ENCODE measurements at regions not wholly inside any gene's neighbourhood (a gene's known extent, or its start where the extent isn't known, plus 50 kb on each side); places are given as distances from the start of the nearest gene placed in this dataset.
A peak's percentile ranks its signal among the peaks of the same experiment; 100 is the strongest.
"Not testable (repeated sequence)": the region's sequence is repeated elsewhere in the genome, so short reads cannot be mapped to it uniquely, and the experiment has no call there.

- DNase-seq, result no peak
These were observed 57.6 kb downstream of the PTTG1 start for GRCh38 chr5:160479220-160479619.

DNA sequence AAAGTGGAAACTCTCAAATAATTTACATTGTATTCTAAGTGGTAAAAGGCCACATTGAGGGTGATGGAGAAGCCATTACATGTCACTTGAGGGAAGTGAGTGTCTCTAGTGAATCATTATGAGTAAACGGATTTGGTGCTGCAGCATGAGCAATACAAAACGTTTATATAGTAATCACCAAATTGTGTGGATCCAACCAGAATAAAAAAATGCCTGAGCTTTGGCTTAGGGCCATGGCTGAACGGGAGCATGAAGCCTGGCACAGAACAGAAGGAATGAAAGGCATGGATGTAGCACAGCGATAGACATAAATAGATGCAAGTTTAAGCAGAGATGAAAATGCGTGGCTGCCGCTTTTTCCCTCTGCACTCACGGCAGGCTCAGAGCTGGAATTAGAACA is 58.3 kb downstream of the PTTG1 start:
- no peak for DNase-seq

GRCh38 chr5:160480652-160481051 is 59.0 kb downstream of the PTTG1 start:
- DNase-seq, result no peak

GRCh38 chr5:160484678-160485077 is 63.0 kb downstream of the PTTG1 start:
- DNase-seq, result no peak

DNA sequence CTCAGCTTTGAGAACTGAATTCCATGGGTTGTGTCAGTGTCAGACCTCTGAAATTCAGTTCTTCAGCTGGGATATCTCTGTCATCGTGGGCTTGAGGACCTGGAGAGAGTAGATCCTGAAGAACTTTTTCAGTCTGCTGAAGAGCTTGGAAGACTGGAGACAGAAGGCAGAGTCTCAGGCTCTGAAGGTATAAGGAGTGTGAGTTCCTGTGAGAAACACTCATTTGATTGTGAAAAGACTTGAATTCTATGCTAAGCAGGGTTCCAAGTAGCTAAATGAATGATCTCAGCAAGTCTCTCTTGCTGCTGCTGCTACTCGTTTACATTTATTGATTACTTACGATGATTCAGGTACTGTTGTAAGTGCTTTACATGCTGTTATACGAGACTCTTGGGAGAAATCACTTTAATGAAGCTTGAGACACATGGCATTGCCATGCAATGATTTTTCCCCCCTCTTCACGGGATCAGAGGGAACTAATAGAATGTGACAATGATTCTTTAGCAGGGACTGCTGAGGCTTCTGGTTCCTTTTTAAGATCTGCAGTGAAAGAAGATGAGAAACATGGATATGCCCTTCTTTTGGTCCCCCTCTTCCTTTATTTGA is 63.8 kb downstream of the PTTG1 start:
- DNase-seq, result no peak

- no peak for DNase-seq
These were observed 64.9 kb downstream of the PTTG1 start for GRCh38 chr5:160486573-160486972.

DNA sequence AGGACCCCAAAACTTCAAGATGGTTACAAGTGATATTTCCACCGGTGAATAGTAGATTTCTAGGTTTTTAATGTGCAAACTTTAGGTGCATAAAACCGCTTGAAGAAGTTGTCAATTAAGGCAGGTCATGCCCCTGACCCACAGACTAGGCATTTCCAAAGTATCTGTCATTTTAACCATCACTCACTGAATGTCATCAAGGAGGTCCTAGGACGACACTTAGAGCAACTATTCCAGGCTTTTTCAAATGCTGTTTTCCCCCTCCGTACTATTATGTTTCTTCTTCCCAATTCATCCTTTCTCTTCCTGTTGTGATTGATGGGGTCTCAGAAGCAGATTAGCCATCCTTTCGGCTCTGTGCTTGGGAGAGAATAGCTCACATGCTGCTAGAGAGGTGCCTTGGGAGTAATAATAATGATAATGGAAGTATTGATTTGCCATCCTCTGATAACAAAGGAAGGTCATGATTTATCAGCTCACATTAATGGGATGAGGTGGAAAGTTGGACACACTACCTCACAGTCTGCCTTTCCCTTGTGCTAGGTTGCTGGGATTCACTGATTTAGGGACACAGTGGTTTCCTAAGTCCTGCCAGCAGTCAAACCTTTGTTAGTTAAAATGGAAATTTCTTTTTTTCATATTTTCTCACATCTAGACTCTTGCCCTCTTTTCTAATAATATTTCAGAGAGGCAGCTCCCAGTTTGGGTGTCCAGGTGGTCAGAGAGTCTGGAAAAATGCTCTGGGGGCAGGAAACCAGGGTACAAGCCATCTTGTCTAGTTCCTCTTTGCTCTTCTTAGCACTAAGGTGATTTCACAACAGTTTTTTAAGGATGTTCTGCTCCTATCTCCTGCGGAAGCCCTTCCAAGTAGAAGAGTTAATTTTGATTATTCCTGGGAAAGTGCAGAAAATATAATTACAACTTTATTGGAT is 67.0 kb downstream of the PTTG1 start:
- DNase-seq, result peak in 1 of 2 donors; percentile 10

- peak in 1 of 2 donors; percentile 20 for DNase-seq
These were observed 69.8 kb downstream of the PTTG1 start for GRCh38 chr5:160491438-160491837.

DNA sequence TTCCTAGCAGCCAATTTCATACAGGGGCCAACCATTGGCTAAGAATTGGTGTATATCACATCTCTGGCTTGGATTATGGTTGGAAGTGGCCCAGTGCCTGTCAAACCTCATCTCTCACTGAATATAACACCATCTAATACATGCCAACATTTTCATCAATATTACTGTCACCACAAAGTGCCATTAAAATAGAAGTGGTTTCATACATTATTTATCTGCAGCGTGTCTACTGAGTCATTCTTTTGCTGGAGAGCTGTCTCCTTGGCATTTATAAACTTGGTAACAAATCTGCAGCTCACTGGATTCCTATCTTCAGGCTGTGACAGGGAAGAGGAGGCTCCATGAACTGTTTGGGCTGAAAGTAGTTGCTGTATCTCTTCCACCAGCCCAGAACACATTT is 70.9 kb downstream of the PTTG1 start:
- DNase-seq, result no peak

DNA sequence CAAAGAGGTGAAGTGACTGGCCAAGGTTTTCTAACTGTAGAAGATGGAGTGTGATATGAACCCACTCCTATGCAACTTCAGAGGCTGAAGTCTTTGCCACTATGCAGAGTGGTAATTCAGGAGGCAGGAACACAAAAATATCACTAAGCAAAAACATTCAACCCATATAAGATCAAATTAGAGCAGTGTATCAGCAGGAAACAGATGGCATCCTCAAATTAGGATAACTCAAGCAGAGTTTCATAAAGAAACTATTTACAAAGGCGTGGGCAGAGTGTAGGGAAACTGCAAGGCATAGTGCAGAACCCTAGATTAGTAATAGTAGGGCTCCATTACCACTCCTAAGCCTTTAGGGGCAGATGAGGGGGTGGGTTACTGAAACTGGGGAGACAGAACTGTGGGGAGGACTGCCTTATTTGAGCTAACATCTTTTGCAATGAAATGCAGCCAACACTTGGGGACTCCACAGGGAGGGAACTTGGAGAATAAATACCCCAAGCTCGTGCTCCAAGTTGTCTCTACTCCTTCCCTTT is 72.2 kb downstream of the PTTG1 start:
- DNase-seq, result peak in 1 of 2 donors; percentile 93

DNA sequence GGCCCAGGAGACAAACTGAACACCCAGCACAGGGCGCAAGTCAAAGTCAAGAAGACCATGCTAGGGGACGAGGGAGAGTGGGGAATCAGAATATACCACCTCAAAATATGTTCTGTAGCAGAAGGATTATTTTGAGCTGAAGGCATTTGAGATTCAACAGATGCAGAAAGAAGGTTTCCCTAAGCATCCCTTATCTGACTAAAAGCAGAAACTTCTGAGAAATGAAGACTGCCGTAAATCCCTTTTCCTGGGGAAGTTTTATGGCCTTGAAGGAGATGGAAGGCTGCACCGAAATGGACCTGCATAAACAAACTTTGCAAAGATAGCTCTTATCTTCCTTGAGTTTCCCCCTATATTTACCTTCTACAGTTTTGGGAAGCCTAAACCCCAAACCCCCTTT is 72.8 kb downstream of the PTTG1 start:
- DNase-seq, result no peak

DNA sequence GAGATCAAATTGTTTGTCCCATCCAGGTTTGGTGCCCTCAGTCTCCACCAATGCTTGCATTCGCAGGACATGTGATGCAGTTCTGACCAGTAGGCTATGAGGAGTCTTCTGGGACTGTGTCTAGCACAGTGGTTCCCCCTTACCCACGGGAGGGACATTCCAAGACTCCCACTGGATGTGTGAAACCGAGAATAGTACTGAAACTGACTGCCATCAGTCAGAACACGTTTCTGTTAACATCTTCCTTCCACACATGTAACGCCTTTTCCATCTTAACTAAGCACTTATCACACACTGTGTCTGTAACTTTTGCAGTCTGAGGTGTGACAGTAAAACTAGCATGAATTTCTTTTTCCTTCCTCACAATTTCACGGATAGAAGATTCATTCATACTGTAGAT is 74.7 kb downstream of the PTTG1 start:
- no peak for DNase-seq

DNA sequence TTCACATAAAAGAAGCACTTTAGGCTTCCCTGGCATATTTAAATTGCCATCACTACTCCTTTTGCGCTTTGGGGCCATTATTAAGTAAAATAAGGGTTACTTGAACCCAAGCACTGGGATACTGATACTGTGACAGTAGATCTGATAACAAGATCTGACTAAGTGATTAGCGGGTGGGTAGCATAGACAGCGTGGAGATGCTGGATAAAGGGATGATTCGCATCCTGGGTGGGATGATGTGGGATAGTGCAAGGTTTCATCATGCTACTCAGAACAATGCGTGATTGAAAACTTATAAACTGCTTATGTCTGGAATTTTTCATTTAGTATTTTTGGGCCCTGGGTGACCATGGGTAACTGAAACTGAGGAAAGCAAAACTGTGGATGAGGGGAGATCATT is 75.1 kb downstream of the PTTG1 start:
- DNase-seq, result no peak

GRCh38 chr5:160497878-160498277 is 76.2 kb downstream of the PTTG1 start:
- DNase-seq, result no peak

- not testable (repeated sequence) for DNase-seq
These were observed 76.9 kb downstream of the PTTG1 start for GRCh38 chr5:160498441-160499043.

- DNase-seq, result peak in 1 of 2 donors; percentile 61
These were observed 79.4 kb downstream of the PTTG1 start for GRCh38 chr5:160500786-160501779.

GRCh38 chr5:160504906-160505305 is 83.3 kb downstream of the PTTG1 start:
- DNase-seq, result no peak

DNA sequence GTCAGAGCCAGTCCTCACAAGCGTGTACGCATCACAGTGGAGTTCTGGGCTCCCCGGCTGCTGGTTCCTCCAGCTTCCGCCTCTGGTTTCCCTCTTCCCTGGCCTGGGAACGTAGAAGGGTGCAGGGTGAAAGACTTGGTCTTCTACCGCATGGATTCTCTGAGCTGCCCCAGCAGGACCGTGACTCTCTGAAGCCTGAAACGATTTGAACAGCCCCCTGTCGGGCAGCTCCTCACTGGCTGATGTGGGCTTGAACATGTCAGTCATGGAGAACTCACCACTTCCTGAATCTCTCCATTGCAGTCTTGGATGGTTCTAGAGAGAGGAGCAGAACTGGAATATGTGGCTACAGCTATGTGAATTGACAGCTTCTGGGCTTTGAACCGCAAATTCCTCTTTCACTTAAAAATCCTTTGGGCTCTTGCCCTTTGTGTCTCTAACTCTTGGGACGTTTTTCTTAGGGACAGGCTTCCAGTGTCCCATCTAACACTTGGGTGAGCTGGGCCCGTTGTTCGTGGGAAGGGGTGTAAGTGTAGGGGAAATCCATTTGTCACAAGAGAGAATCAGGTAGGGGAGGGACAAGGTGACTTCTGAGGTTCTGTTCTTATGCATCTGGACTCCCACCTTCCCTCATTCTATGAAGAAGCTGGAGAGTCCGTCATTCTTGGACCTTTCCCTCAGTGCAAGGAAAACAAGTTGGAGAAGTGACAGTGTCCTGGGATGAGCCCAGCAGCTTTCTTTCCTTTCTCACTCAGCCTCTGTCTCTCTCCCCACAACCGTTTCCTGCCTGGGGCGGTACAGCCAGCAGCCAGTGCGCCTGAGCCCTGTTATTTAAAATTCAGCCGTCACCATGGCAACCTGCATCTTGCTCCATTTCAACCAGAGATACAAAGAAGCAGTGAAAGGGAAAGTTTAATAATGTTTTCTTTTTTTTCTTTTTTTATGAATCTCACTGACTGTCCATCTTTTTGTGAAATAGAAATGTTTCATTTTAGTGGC is 84.7 kb downstream of the PTTG1 start:
- DNase-seq, result peak; percentile 16 to 79

DNA sequence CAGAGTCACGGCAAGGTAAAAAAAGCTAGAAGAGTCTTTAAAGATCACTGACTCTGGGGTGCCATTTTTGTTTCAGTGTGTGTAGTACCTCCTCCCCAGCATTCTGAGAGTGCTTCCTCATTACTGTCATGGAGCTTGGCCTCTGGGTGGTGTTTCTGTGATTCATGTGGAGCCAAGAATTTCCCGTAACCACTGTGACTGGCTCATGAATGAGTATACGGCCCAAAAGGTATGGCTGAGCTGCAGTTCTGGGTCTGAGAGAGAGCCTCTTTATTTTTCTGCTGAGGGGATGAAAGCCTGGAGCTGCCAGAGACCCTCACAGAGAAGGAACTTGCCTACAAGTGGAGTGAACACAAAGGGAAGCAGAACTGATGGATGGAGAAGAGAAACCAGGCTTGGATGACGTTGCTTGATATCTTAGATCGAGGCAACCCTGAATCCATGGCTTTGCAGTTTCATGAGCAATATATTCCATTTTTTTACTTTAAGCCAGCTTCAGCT is 85.6 kb downstream of the PTTG1 start:
- DNase-seq, result peak; percentile 16 to 43

DNA sequence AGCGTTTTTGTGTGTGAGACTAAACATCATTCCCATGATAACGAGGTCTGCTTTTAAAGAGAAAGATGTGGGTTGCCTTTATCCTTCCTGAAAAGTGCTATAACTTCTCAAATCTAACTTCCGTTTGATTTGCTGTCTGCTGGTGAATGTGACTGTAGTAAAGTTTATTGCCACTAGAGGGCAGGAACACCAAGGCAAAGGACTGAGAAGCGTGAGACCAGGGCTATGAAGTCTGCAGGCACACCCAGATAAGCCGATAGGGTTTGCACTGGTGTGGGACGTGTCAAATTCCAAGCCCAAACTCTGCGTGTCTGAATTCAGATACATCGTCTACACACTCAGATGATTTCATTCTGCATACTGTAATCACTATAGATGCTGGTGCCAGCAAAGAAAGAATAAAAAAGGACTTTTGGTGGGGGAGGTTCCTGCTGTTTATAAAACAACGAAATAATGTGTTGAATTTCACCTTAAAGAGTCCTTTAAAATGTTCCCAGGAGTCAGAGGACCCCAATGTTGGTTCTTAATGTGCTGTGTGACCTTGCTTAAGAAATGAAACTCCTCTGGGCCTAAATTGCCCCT is 87.2 kb downstream of the PTTG1 start:
- DNase-seq, result peak; percentile 11 to 97
